GM12874 (cell line): ENCODE measurements at regions not wholly inside any gene's neighbourhood (a gene's known extent, or its start where the extent isn't known, plus 50 kb on each side); places are given as distances from the start of the nearest gene placed in this dataset.

Experiments
- CTCF ChIP-seq: IDR thresholded peaks from 2 replicates; pipeline ENCODE4 v1.5.1; 2011; ENCODE audit warnings: low read depth, mild to moderate bottlenecking, control low read depth, low read length, moderate library complexity; ENCODE audit not compliant: insufficient read depth

GRCh38 chr1:214847071-214847810 is 235.3 kb upstream of the KCNK2 start:
- TF ChIP-seq CTCF: no peak

- TF ChIP-seq CTCF: no peak
Measured at GRCh38 chr1:214848101-214848500, 234.4 kb upstream of the KCNK2 start.

GRCh38 chr1:214850432-214851050 is 232.0 kb upstream of the KCNK2 start:
- no peak for TF ChIP-seq CTCF

GRCh38 chr1:214853340-214853739 is 229.2 kb upstream of the KCNK2 start:
- no peak for TF ChIP-seq CTCF

GRCh38 chr1:214854126-214854875 is 228.2 kb upstream of the KCNK2 start:
- TF ChIP-seq CTCF: no peak

GRCh38 chr1:214856843-214857242 is 225.7 kb upstream of the KCNK2 start:
- no peak for TF ChIP-seq CTCF

- no peak for TF ChIP-seq CTCF
Measured at GRCh38 chr1:214857716-214858115, 224.8 kb upstream of the KCNK2 start.
